Upper lobe of left lung (tissue), 4 donors: ENCODE measurements at regions not wholly inside any gene's neighbourhood (a gene's known extent, or its start where the extent isn't known, plus 50 kb on each side); places are given as distances from the start of the nearest gene placed in this dataset.

Source experiments
- CTCF ChIP-seq, 6 experiments: fragments of 450-650 bp in 4 of 6; fragments of 200-600 bp in 2 of 6; sonication (generic) in 2 of 6; IDR thresholded peaks; one replicate each; pipeline ENCODE4 v1.5.1; 2016 to 2019; ENCODE audit warnings: antibody characterized with exemption in 6 of 6
- POLR2A ChIP-seq, 4 donors: fragments of 450-650 bp; IDR thresholded peaks; one replicate each; pipeline ENCODE4 v1.5.1; 2016 to 2017; ENCODE audit warnings: antibody characterized with exemption in 4 of 4, mild to moderate bottlenecking in 2 of 4
- POLR2AphosphoS5 ChIP-seq, 2 donors: sonication (generic); formaldehyde crosslinking; IDR thresholded peaks; one replicate each; pipeline ENCODE4 v1.5.1; 2017; ENCODE audit warnings: antibody characterized with exemption in 2 of 2

GRCh38 chr3:166462891-166463470 lies 625.8 kb upstream of the BCHE start:
- TF ChIP-seq CTCF (IDR thresholded peaks at IDR 0.05) (no peak), POLR2A (IDR thresholded peaks at IDR 0.05) (no peak), POLR2AphosphoS5 (IDR thresholded peaks at IDR 0.05) (no peak)
